ENCODE measurements at regions not wholly inside any gene's neighbourhood (a gene's known extent, or its start where the extent isn't known, plus 50 kb on each side); places are given as distances from the start of the nearest gene placed in this dataset.

- TF ChIP-seq BHLHE40 (IDR thresholded peaks at IDR 0.05; ENCODE audit: low read depth, low read length) (no peak), SMC3 (IDR thresholded peaks at IDR 0.05; ENCODE audit: low read depth, low read length) (no peak), RFX5 (IDR thresholded peaks at IDR 0.05; ENCODE audit: low read depth, low read length) (no peak), CTCF (conservative IDR thresholded peaks at IDR 0.05; ENCODE audit: low read depth, low read length) (no peak), RCOR1 (IDR thresholded peaks at IDR 0.05; ENCODE audit: insufficient replicate concordance, low read length) (no peak), MAFK (IDR thresholded peaks at IDR 0.05; ENCODE audit: low read depth, low read length) (no peak), POLR2A (IDR thresholded peaks at IDR 0.05; ENCODE audit: low read depth, low read length) (no peak), ELK1 (IDR thresholded peaks at IDR 0.05; ENCODE audit: borderline replicate concordance, low read depth, low read length) (no peak), MXI1 (IDR thresholded peaks at IDR 0.05; ENCODE audit: borderline replicate concordance, low read depth, low read length) (no peak), RAD21 (IDR thresholded peaks at IDR 0.05; ENCODE audit: low read length) (no peak), FOS (IDR thresholded peaks at IDR 0.05; ENCODE audit: low read depth, low read length) (no peak), CHD1 (IDR thresholded peaks at IDR 0.05; ENCODE audit: low read depth, low read length) (no peak), CEBPB (IDR thresholded peaks at IDR 0.05; ENCODE audit: low read depth, low read length) (no peak)
- TF ChIP-seq, protein P1, sequence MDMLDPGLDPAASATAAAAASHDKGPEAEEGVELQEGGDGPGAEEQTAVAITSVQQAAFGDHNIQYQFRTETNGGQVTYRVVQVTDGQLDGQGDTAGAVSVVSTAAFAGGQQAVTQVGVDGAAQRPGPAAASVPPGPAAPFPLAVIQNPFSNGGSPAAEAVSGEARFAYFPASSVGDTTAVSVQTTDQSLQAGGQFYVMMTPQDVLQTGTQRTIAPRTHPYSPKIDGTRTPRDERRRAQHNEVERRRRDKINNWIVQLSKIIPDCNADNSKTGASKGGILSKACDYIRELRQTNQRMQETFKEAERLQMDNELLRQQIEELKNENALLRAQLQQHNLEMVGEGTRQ (IDR thresholded peaks at IDR 0.05; ENCODE audit: low read depth, low read length): no peak
Measured at GRCh38 chr16:52296076-52296475, 250.9 kb downstream of the TOX3 start.

All from IMR-90 (cell line).